ENCODE measurements at regions not wholly inside any gene's neighbourhood (a gene's known extent, or its start where the extent isn't known, plus 50 kb on each side); places are given as distances from the start of the nearest gene placed in this dataset.

- Histone ChIP-seq H3K36me3 (ENCODE audit: control insufficient read depth in 2 of 4, insufficient read depth in 4 of 4, low read length in 3 of 4) (no peaks in the 10 kb centered on the region), H3K79me2 (ENCODE audit: control insufficient read depth in 1 of 2, insufficient read depth in 2 of 2, low read length in 2 of 2) (no peaks in the 10 kb centered on the region), H3K56ac (replicated peaks; ENCODE audit: insufficient read length, low read depth, low read length) (no peak overlapping the region), H3K4me3 (ENCODE audit: extremely low read depth in 1 of 4, insufficient read depth in 2 of 4, low read depth in 3 of 4, low read length in 4 of 4) (no peak overlapping the region), H3K27me3 (replicated peaks in 1 of 4; ENCODE audit: control insufficient read depth in 3 of 4, extremely low read depth in 1 of 4, insufficient read depth in 3 of 4, low read length in 3 of 4) (no peaks in the 10 kb centered on the region), H3K9ac (replicated peaks in 1 of 4; ENCODE audit: extremely low read depth in 1 of 4, low read depth in 3 of 4, low read length in 3 of 4) (peak overlapping the region in 1 of 4 experiments; percentile 8; a peak in 1 of 7 replicates), H3K14ac (ENCODE audit: insufficient read length) (no peak overlapping the region), H4K5ac (ENCODE audit: insufficient read length, low read depth, low read length) (no peak overlapping the region), H4K20me1 (replicated peaks in 1 of 2; ENCODE audit: control insufficient read depth in 1 of 2, insufficient read depth in 2 of 2, low read length in 2 of 2) (no peaks in the 10 kb centered on the region), H3K4me2 (ENCODE audit: insufficient read depth in 1 of 2, low read depth in 2 of 2, low read length in 2 of 2) (no peak overlapping the region), H3K79me1 (ENCODE audit: low read depth, low read length) (no peaks in the 10 kb centered on the region), H2BK120ac (replicated peaks; ENCODE audit: low read depth, low read length) (no peak overlapping the region), H2BK12ac (ENCODE audit: low read depth, low read length) (no peak overlapping the region), H2BK15ac (ENCODE audit: low read length) (no peak overlapping the region), H3K23me2 (ENCODE audit: low read depth, low read length) (no peaks in the 10 kb centered on the region), H2AK5ac (ENCODE audit: low read depth, low read length) (no peak overlapping the region), H2BK5ac (ENCODE audit: low read depth, low read length) (no peak overlapping the region), H4K8ac (ENCODE audit: extremely low read depth, insufficient read depth, low read length) (no peak overlapping the region), H2BK20ac (ENCODE audit: low read length) (no peak overlapping the region), H3K27ac (ENCODE audit: low read depth, low read length) (no peak overlapping the region), H2AFZ (ENCODE audit: low read length) (no peak overlapping the region), H4K91ac (replicated peaks; ENCODE audit: insufficient read length, low read length) (no peak overlapping the region), H3K9me3 (ENCODE audit: insufficient read depth in 2 of 2, low read depth in 1 of 2, low read length in 1 of 2) (no peaks in the 10 kb centered on the region), H3K4ac (replicated peaks; ENCODE audit: insufficient read length, low read depth, low read length) (no peak overlapping the region), H3K4me1 (replicated peaks in 1 of 4; ENCODE audit: control insufficient read depth in 3 of 4, insufficient read depth in 4 of 4, low read length in 3 of 4) (no peaks in the 10 kb centered on the region; a peak in 1 of 7 replicates), H3K18ac (ENCODE audit: extremely low read depth, low read length) (no peak overlapping the region), H3K23ac (ENCODE audit: insufficient read length) (no peak overlapping the region)
- DNase-seq (ENCODE audit: low read depth in 1 of 2, low spot score in 2 of 2) (no peak), FAIRE-seq (no peak)
- WGBS, 2 experiments (ENCODE audit: extremely low coverage in 1 of 2, insufficient coverage in 1 of 2, insufficient read length in 1 of 2, insufficient replicate concordance in 2 of 2, low coverage in 1 of 2, low lambda C conversion rate in 2 of 2, missing lambda C conversion rate in 1 of 2): 100% methylated on average over 1 of the region's 1 CpG; no CpG with 5 or more reads in 1 of the 2 experiments
- ChIA-PET POLR2A (ENCODE audit: partially characterized antibody) (no interaction called here), CTCF (ENCODE audit: partially characterized antibody) (no interaction called here)
- TF ChIP-seq ATF2 (IDR thresholded peaks at IDR 0.05; ENCODE audit: low read length) (no peak), FOSL1 (IDR thresholded peaks at IDR 0.05; ENCODE audit: insufficient read depth, low read depth, low read length) (no peak), CBX8 (IDR thresholded peaks at IDR 0.05; ENCODE audit: borderline replicate concordance, low read depth, low read length) (no peak), MAX (IDR thresholded peaks at IDR 0.05) (no peak), CEBPB (IDR thresholded peaks at IDR 0.05; ENCODE audit: low read depth, low read length) (no peak), CTBP2 (IDR thresholded peaks at IDR 0.05; ENCODE audit: borderline replicate concordance, insufficient read depth, insufficient read length, low read length) (no peak), TEAD4 (IDR thresholded peaks at IDR 0.05; ENCODE audit: low read depth, low read length) (no peak), E2F6 (IDR thresholded peaks at IDR 0.05) (no peak), USF2 (IDR thresholded peaks at IDR 0.05; ENCODE audit: low read length) (no peak), TBP (IDR thresholded peaks at IDR 0.05; ENCODE audit: low read depth, low read length) (no peak), NANOG (IDR thresholded peaks at IDR 0.05; ENCODE audit: insufficient read depth, low read depth, low read length, poor library complexity, severe bottlenecking) (no peak)
These were observed 447.3 kb downstream of the TAFA4 start for GRCh38 chr3:68485051-68485450.
